Panc1 (cell line): ENCODE measurements at regions not wholly inside any gene's neighbourhood (a gene's known extent, or its start where the extent isn't known, plus 50 kb on each side); places are given as distances from the start of the nearest gene placed in this dataset.

ENCODE experiments used
- ATAC-seq: fragments of 200-7000 bp; cut with Tn5 transposase; 2 replicates; pipeline ENCODE4 v1.9.1; 2020; ENCODE audit warnings: mild to moderate bottlenecking, moderate library complexity
- BruUV-seq: library from RNA; stranded (reverse); fragments of 400-500 nt; replicated peaks from 2 replicates; lab custom pipeline; 2021; lab: Mats Ljungman, UMichigan
- CTCF ChIA-PET: fragments of 300-600 bp; sonication (Branson Sonifier 250); formaldehyde crosslinking; loops from one replicate; lab custom pipeline; 2022; ENCODE audit warnings: antibody characterized with exemption; lab: Charles Lee
- POLR2A ChIA-PET: fragments of 300-600 bp; sonication (Branson Sonifier 250); formaldehyde crosslinking; loops from one replicate; lab custom pipeline; 2022; ENCODE audit warnings: antibody characterized with exemption; lab: Charles Lee
- DNase-seq: peaks from one replicate; pipeline ENCODE4 v3.0.0-alpha.2; 2010; ENCODE audit warnings: low read depth, low spot score
- H3K27ac ChIP-seq: 2 replicates; pipeline ENCODE4 v1.5.1; 2011; ENCODE audit warnings: mild to moderate bottlenecking, low read length, inconsistent platforms
- H3K27me3 ChIP-seq: fragments of 200-500 bp; sonication (Bioruptor generic); 2 replicates; pipeline ENCODE4 v1.6.0; 2014; ENCODE audit warnings: low read length, inconsistent platforms; ENCODE audit not compliant: control insufficient read depth, insufficient read depth
- H3K36me3 ChIP-seq: fragments of 200-500 bp; sonication (Bioruptor generic); 2 replicates; pipeline ENCODE4 v1.5.1; 2014; ENCODE audit warnings: inconsistent platforms, mild to moderate bottlenecking, low read length, moderate library complexity; ENCODE audit not compliant: control insufficient read depth, insufficient read depth
- H3K4me1 ChIP-seq: 2 replicates; pipeline ENCODE4 v1.5.1; 2011; ENCODE audit warnings: inconsistent platforms, mild to moderate bottlenecking, low read length, moderate library complexity; ENCODE audit not compliant: control insufficient read depth, insufficient read depth
- H3K4me3 ChIP-seq, 2 experiments: 2 replicates each; pipeline ENCODE4 v1.5.1; 2011 to 2012; ENCODE audit warnings: low read depth in 2 of 2, low read length in 2 of 2, mild to moderate bottlenecking in 2 of 2, inconsistent platforms in 1 of 2, moderate library complexity in 1 of 2
- H3K9me3 ChIP-seq: fragments of 200-500 bp; sonication (Bioruptor generic); 2 replicates; pipeline ENCODE4 v1.5.1; 2014; ENCODE audit warnings: low read depth, mild to moderate bottlenecking, inconsistent platforms, low read length, moderate library complexity; ENCODE audit not compliant: control insufficient read depth, insufficient read depth
- POLR2AphosphoS5 ChIP-seq: IDR thresholded peaks from 2 replicates; pipeline ENCODE4 v1.6.1; 2012; ENCODE audit warnings: mild to moderate bottlenecking, low read depth, low read length, moderate library complexity
- SIN3A ChIP-seq: IDR thresholded peaks from 2 replicates; pipeline ENCODE4 v1.6.1; 2012; ENCODE audit warnings: low read depth, mild to moderate bottlenecking, low read length, moderate library complexity, borderline replicate concordance; ENCODE audit not compliant: insufficient read depth
- TCF7L2 ChIP-seq: IDR thresholded peaks from 2 replicates; pipeline ENCODE4 v1.6.1; 2011; ENCODE audit warnings: mild to moderate bottlenecking, low read depth, low read length, inconsistent platforms
- in situ Hi-C: cut with HindIII; loops from 2 replicates; pipeline ENCODE4 v1.10.0; 2016; ENCODE audit warnings: low sequenced_read_pairs, low pct_unique_long_range_greater_than_20kb
- intact Hi-C: fragments of 100-400 bp; cut with micrococcal nuclease; formaldehyde crosslinking; loops from one replicate; pipeline ENCODE4 v1.10.0; 2022; ENCODE audit not compliant: unreplicated experiment
- TF ChIP-seq, protein P1 (sequence below), 2 experiments: IDR thresholded peaks; 2 replicates each; pipeline ENCODE4 v1.6.1; 2011 to 2012; ENCODE audit warnings: low read depth in 2 of 2, control low read depth in 1 of 2, low read length in 1 of 2, mild to moderate bottlenecking in 1 of 2, moderate library complexity in 1 of 2; ENCODE audit not compliant: insufficient read depth in 1 of 2
- TF ChIP-seq, protein P2 (sequence below): fragments of 450-650 bp; IDR thresholded peaks from 2 replicates; pipeline ENCODE4 v1.5.1; 2017; ENCODE audit warnings: mild to moderate bottlenecking

DNA sequence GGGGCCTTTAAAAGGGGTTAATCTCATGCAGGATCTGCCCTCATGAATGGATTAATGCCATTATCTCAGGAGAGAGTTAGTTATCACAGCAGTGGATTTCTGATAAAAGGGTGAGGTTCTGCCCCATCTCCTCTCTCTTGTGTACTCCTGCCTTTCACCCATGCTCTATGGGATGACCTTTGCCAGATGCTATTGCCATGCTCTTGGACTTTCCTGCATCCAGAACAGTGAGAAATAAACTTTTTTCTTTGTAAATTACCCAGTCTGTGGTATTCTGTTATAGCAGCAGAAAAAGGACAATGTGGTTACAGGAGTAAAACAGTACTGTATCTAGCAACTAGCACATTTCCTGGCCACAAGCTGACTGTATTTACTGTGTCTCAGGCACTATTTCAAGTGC lies 58.0 kb upstream of the CCN2 start:
- H3K36me3 ChIP-seq = no peaks in the 10 kb centered on the region
- H3K27me3 ChIP-seq = no peaks in the 10 kb centered on the region
- ChIA-PET CTCF (no interaction called here), POLR2A (no interaction called here)
- TF ChIP-seq, protein P1, sequence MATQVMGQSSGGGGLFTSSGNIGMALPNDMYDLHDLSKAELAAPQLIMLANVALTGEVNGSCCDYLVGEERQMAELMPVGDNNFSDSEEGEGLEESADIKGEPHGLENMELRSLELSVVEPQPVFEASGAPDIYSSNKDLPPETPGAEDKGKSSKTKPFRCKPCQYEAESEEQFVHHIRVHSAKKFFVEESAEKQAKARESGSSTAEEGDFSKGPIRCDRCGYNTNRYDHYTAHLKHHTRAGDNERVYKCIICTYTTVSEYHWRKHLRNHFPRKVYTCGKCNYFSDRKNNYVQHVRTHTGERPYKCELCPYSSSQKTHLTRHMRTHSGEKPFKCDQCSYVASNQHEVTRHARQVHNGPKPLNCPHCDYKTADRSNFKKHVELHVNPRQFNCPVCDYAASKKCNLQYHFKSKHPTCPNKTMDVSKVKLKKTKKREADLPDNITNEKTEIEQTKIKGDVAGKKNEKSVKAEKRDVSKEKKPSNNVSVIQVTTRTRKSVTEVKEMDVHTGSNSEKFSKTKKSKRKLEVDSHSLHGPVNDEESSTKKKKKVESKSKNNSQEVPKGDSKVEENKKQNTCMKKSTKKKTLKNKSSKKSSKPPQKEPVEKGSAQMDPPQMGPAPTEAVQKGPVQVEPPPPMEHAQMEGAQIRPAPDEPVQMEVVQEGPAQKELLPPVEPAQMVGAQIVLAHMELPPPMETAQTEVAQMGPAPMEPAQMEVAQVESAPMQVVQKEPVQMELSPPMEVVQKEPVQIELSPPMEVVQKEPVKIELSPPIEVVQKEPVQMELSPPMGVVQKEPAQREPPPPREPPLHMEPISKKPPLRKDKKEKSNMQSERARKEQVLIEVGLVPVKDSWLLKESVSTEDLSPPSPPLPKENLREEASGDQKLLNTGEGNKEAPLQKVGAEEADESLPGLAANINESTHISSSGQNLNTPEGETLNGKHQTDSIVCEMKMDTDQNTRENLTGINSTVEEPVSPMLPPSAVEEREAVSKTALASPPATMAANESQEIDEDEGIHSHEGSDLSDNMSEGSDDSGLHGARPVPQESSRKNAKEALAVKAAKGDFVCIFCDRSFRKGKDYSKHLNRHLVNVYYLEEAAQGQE (IDR thresholded peaks at IDR 0.05; ENCODE audit: insufficient read depth in 1 of 2, low read depth in 2 of 2, low read length in 1 of 2) = no peak
- no peak for TF ChIP-seq TCF7L2
- TF ChIP-seq, protein P2, sequence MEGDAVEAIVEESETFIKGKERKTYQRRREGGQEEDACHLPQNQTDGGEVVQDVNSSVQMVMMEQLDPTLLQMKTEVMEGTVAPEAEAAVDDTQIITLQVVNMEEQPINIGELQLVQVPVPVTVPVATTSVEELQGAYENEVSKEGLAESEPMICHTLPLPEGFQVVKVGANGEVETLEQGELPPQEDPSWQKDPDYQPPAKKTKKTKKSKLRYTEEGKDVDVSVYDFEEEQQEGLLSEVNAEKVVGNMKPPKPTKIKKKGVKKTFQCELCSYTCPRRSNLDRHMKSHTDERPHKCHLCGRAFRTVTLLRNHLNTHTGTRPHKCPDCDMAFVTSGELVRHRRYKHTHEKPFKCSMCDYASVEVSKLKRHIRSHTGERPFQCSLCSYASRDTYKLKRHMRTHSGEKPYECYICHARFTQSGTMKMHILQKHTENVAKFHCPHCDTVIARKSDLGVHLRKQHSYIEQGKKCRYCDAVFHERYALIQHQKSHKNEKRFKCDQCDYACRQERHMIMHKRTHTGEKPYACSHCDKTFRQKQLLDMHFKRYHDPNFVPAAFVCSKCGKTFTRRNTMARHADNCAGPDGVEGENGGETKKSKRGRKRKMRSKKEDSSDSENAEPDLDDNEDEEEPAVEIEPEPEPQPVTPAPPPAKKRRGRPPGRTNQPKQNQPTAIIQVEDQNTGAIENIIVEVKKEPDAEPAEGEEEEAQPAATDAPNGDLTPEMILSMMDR = no peak
- no peak for TF ChIP-seq POLR2AphosphoS5
- TF ChIP-seq SIN3A = no peak
- intact Hi-C loops (no loop called here), in situ Hi-C loops (no loop called here)
- no peak overlapping the region for H3K4me3 ChIP-seq
- BruUV-seq = no TSS peak
- H3K9me3 ChIP-seq = no peaks in the 10 kb centered on the region
- no peaks in the 10 kb centered on the region for H3K4me1 ChIP-seq
- no peak for ATAC-seq
- no peak overlapping the region for H3K27ac ChIP-seq
- no peak for DNase-seq

DNA sequence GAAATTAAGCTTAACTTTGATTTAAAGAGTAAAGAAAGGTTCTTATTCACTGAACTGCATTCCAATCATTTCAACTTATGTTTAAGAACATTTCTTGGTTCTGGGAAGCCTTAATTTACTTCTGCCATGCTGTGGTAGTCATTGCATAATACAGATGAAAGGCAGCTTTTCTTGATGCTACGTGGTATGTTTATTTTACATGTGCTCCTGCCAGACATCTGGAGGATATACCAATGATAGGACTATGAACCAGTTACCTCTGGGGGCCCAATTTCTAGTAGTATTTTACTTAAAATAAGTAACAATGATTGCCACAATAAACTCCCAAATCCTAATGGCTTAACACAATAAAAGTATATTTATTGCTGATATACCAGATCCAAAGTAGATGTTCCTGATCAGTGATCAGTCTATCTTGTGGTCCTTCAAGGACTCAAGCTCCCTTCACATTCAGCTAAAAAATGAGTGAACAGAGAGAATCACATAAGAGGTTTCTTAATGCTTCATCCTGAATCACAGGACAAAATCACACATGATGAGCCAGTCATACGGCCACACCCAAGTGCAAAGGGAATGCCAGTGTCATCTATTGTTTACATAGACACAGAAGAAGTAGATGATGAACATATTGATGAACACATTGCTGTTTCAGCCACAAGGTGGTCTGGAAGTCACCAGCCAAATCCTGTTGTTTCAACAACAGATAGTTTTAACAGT lies 56.5 kb upstream of the CCN2 start:
- Histone ChIP-seq H3K4me1 (no peaks in the 10 kb centered on the region), H3K27ac (no peak overlapping the region), H3K4me3 (no peak overlapping the region), H3K9me3 (no peaks in the 10 kb centered on the region; the same call in 1 of the 2 replicates), H3K27me3 (no peaks in the 10 kb centered on the region), H3K36me3 (no peaks in the 10 kb centered on the region)
- CTCF ChIA-PET = no interaction called here
- DNase-seq (peak; percentile 38), ATAC-seq (no peak)
- no TSS peak for BruUV-seq
- no peak for TF ChIP-seq POLR2AphosphoS5
- TF ChIP-seq, protein P1 (IDR thresholded peaks at IDR 0.05; ENCODE audit: insufficient read depth in 1 of 2, low read depth in 2 of 2, low read length in 1 of 2) = no peak
- TF ChIP-seq, protein P2 = no peak
- no peak for TF ChIP-seq SIN3A
- no peak for TF ChIP-seq TCF7L2
- POLR2A ChIA-PET = no interaction called here
- intact Hi-C loops (no loop called here), in situ Hi-C loops (no loop called here)
